ENCODE measurements at regions not wholly inside any gene's neighbourhood (a gene's known extent, or its start where the extent isn't known, plus 50 kb on each side); places are given as distances from the start of the nearest gene placed in this dataset.

- no peak for DNase-seq
Observed at GRCh38 chr19:27776020-27776419, 1436.9 kb downstream of the UQCRFS1 start.

GRCh38 chr19:27775395-27775794, 1437.6 kb downstream of the UQCRFS1 start:
- no peak for DNase-seq

GRCh38 chr19:27774827-27775226, 1438.1 kb downstream of the UQCRFS1 start:
- DNase-seq, result no peak

GRCh38 chr19:27774337-27774736, 1438.6 kb downstream of the UQCRFS1 start:
- DNase-seq, result no peak

GRCh38 chr19:27773318-27774094, 1439.4 kb downstream of the UQCRFS1 start:
- no peak for DNase-seq

GRCh38 chr19:27772059-27772458, 1440.9 kb downstream of the UQCRFS1 start:
- no peak for DNase-seq

GRCh38 chr19:27770095-27770494, 1442.9 kb downstream of the UQCRFS1 start:
- DNase-seq, result no peak

GRCh38 chr19:27767234-27767633, 1445.7 kb downstream of the UQCRFS1 start:
- no peak for DNase-seq

GRCh38 chr19:27765912-27766725, 1446.8 kb downstream of the UQCRFS1 start:
- DNase-seq, result no peak

- no peak for DNase-seq
Observed at GRCh38 chr19:27765397-27765796, 1447.6 kb downstream of the UQCRFS1 start.

GRCh38 chr19:27764186-27764804, 1448.7 kb downstream of the UQCRFS1 start:
- no peak for DNase-seq

GRCh38 chr19:27762933-27763332, 1450.0 kb downstream of the UQCRFS1 start:
- no peak for DNase-seq

GRCh38 chr19:27759896-27760295, 1453.1 kb downstream of the UQCRFS1 start:
- DNase-seq, result no peak

- DNase-seq, result no peak
Observed at GRCh38 chr19:27758626-27759505, 1454.1 kb downstream of the UQCRFS1 start.

- no peak for DNase-seq
Observed at GRCh38 chr19:27754700-27755099, 1458.3 kb downstream of the UQCRFS1 start.

GRCh38 chr19:27753622-27754021, 1459.3 kb downstream of the UQCRFS1 start:
- DNase-seq, result no peak

GRCh38 chr19:27752530-27753184, 1460.3 kb downstream of the UQCRFS1 start:
- DNase-seq, result no peak

GRCh38 chr19:27751044-27751391, 1461.9 kb downstream of the UQCRFS1 start:
- no peak for DNase-seq

GRCh38 chr19:27750391-27751043, 1462.4 kb downstream of the UQCRFS1 start:
- no peak for DNase-seq

GRCh38 chr19:27748551-27749152, 1464.3 kb downstream of the UQCRFS1 start:
- DNase-seq, result no peak

GRCh38 chr19:27746691-27747380, 1466.1 kb downstream of the UQCRFS1 start:
- no peak for DNase-seq
